ENCODE measurements at regions not wholly inside any gene's neighbourhood (a gene's known extent, or its start where the extent isn't known, plus 50 kb on each side); places are given as distances from the start of the nearest gene placed in this dataset.

DNA sequence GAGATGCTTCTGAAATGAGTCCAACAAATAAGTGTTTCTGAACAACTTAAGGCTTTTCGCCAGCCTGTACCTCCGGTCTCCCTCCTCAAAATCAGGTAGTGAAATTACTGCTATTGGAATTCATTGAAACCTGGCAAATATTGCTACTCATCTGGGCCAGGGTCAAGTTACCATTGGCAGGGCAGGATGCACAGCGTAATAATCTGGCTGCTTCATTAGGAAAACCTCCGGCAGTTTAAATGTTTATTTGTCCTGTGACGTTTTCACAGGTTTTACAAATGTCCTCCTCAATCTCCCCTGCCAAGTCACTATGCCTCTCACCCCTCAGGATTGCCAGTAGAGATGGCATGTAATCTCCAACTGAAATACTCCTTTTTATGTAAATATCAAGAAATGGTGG lies 92.6 kb upstream of the KDR start:
- no peak overlapping the region for H3K4me3 ChIP-seq (ENCODE audit: low read length)
- DNase-seq (ENCODE audit: low read depth): no peak
- TF ChIP-seq, protein P1, sequence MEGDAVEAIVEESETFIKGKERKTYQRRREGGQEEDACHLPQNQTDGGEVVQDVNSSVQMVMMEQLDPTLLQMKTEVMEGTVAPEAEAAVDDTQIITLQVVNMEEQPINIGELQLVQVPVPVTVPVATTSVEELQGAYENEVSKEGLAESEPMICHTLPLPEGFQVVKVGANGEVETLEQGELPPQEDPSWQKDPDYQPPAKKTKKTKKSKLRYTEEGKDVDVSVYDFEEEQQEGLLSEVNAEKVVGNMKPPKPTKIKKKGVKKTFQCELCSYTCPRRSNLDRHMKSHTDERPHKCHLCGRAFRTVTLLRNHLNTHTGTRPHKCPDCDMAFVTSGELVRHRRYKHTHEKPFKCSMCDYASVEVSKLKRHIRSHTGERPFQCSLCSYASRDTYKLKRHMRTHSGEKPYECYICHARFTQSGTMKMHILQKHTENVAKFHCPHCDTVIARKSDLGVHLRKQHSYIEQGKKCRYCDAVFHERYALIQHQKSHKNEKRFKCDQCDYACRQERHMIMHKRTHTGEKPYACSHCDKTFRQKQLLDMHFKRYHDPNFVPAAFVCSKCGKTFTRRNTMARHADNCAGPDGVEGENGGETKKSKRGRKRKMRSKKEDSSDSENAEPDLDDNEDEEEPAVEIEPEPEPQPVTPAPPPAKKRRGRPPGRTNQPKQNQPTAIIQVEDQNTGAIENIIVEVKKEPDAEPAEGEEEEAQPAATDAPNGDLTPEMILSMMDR (conservative IDR thresholded peaks at IDR 0.05; ENCODE audit: low read depth, low read length): no peak

DNA sequence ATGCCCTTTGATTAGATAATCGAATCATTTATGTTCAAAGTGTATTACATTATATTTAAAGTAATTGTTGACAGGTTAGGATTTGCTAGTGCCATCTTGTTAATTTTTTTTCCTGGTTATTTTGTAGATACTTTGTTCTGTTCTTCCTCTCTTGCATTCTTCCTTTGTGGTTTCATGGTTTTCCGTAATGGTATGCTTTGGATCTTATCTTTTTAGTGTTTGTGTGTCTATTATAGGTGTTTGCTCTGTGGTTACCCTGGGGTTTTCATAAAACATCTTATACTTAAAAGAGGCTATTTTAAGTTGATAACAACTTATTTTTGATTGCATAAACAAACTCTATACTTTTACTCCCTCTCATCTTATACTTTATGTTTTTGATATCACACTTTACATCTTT lies 108.2 kb upstream of the SRD5A3 start:
- H3K4me3 ChIP-seq (ENCODE audit: low read length): no peak overlapping the region
- TF ChIP-seq, protein P1 (conservative IDR thresholded peaks at IDR 0.05; ENCODE audit: low read depth, low read length): no peak
- DNase-seq (ENCODE audit: low read depth): no peak

DNA sequence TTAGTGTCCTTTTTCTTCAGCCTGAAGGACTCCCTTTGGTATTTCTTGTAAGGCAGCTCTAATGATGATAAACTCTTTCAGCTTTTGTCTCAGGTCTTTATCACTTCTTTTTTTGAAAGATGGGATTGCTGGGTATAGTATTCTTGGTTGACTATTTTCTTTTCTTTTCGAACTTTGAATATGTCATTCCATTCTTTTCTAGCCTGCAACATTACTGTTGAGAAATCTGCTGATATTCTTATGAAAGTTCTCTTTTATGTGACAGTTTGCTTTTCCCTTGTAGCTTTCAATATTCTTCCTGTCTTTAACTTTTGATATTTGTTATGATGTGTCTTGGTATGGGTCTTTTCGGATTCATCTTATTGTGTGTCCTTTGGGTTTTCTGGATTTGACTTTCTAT lies 107.6 kb upstream of the SRD5A3 start:
- TF ChIP-seq, protein P1 (conservative IDR thresholded peaks at IDR 0.05; ENCODE audit: low read depth, low read length): no peak
- DNase-seq (ENCODE audit: low read depth): no peak
- H3K4me3 ChIP-seq (ENCODE audit: low read length): no peak overlapping the region

DNA sequence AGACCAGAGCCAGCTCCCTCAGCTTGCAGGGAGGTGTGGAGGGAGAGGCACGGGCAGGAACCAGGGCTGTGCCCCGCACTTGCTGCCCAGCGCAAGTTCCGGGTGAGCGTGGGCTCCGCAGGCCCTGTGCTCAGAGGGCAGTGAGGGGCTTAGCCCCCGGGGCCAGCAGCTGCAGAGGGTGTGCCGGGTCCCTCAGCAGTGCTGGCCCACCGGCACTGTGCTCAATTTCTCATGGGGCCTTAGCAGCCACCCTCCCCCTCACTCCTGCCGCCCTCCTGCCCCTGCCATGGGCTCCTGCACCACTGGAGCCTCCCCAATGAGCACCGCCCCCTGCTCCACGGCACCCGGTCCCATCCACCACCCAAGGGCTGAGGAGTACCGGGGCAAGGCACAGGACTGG lies 104.6 kb upstream of the SRD5A3 start:
- DNase-seq (ENCODE audit: low read depth): no peak
- no peak overlapping the region for H3K4me3 ChIP-seq (ENCODE audit: low read length)
- TF ChIP-seq, protein P1 (conservative IDR thresholded peaks at IDR 0.05; ENCODE audit: low read depth, low read length): no peak

DNA sequence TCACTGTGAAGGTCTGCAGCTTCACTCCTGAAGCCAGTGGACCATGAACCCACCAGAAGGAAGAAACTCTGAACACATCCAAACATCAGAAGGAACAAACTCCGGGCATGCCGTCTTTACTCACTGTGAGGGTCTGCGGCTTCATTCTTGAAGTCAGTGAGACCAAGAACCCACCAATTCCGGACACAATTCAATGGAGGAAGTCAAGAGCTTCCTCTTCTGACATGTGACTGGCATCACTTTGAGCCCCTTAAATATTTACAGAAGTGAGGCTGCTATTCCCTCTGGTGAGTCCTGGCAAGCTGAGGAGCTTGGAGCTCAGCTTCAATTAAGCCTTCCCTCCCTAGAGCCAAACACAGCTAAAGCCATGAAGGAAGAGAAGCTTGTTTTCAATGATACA lies 103.5 kb upstream of the SRD5A3 start:
- DNase-seq (ENCODE audit: low read depth): no peak
- TF ChIP-seq, protein P1 (conservative IDR thresholded peaks at IDR 0.05; ENCODE audit: low read depth, low read length): no peak
- H3K4me3 ChIP-seq (ENCODE audit: low read length): no peak overlapping the region

DNA sequence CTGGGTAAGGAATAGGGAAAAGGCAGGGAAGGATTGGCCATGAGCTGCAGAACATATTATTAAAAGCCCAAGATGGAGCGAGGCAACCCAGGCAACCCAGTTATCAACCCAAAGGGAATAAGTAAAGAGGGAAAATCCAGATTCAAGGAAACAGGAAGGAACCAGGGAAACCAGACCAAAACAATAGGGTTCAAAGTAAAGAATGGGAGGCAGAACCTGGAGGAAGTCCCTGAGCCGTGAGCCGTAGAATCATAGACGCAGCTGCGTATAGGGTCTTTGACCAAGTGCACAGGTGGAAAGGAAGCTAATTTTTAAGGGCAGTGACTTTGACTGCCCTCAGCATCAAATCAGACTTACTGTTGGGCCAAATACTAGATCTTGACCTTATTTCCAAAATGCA lies 98.5 kb upstream of the SRD5A3 start:
- H3K4me3 ChIP-seq (ENCODE audit: low read length): no peak overlapping the region
- TF ChIP-seq, protein P1 (conservative IDR thresholded peaks at IDR 0.05; ENCODE audit: low read depth, low read length): no peak
- DNase-seq (ENCODE audit: low read depth): no peak

DNA sequence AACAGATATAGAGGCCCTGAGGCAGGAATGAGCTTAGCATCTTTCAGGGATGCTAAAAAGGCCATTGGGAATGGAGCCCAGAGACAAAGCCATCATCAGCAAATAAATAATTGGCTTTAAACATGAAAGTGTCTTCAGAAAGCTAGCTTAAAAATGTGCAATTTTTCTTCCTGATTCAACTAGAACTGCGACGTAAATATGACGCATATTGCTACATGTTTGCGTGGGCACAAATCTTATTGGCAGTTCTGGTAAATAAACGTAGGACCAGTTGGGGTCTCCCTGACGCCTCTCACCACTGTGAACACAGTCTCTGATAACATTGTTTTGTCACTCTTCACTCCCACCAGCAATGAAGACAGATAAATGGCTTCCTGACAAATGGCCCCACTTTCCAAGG lies 97.3 kb upstream of the SRD5A3 start:
- TF ChIP-seq, protein P1 (conservative IDR thresholded peaks at IDR 0.05; ENCODE audit: low read depth, low read length): no peak
- no peak overlapping the region for H3K4me3 ChIP-seq (ENCODE audit: low read length)
- DNase-seq (ENCODE audit: low read depth): no peak

Data from retinal pigment epithelial cell (primary cell).